ENCODE measurements at regions not wholly inside any gene's neighbourhood (a gene's known extent, or its start where the extent isn't known, plus 50 kb on each side); places are given as distances from the start of the nearest gene placed in this dataset.
A peak's percentile ranks its signal among the peaks of the same experiment; 100 is the strongest.

DNA sequence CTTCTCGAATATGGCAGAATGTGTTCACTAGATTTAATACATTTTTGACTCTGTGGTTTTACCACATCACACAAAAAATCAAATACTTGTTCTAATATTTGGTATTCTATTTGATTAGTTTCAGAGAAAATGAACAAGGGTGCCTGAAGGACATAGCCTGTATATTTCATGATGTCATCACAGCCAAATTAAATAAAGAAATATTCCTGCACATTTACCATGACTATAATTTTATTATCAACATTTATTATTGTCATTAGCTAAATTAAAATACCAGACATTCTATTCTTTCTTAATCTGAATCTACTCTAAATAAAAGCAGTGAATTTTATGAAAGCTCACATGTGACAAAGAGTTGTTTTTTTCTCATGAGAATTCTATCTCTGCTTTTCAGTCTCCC is 980.5 kb downstream of the PCDH18 start:
- DNase-seq = no peak

DNA sequence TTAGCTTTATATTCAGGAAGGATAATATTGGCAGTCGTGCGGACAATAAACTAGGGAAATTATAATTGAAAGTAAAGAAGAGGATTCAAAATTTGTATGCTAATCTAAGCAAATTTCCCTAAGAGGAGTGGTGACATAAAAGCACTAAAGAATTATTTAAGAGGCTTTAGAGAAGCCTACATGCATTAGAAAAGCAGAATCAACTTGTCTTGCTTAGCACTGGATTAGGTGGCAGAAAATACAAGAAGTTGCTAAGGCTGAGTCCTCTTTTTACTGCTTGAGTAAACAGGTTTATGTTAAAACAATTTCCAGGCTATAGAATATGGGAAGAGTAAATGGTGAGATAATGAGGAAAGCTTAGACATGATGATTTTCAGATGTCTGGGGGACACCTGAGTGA is 991.5 kb downstream of the PCDH18 start:
- no peak for DNase-seq

DNA sequence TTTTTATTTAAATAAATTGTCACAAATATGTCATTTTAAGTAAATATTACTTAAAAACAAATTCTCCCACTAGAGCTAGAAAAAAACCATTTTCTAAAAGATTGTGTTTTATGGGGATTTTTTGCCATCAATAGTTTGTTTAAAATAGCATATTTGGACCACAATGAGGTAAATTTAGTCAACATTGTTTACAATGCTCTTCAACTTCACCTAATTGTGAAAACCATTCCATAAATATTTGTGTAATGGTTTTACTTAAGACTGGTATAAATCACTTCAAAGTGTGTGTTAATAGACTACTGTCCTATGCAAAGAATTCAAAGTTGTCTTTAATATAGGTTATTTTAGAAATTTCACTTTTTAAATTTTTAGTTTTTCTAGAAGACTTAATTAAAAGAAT is 1004.2 kb downstream of the PCDH18 start:
- peak; percentile 11 to 25 for DNase-seq

- DNase-seq = no peak
These were observed 1005.8 kb downstream of the PCDH18 start for GRCh38 chr4:136526517-136526916.

GRCh38 chr4:136524039-136524438 is 1008.3 kb downstream of the PCDH18 start:
- no peak for DNase-seq

- DNase-seq = no peak
These were observed 1015.9 kb downstream of the PCDH18 start for GRCh38 chr4:136516371-136516770.

DNA sequence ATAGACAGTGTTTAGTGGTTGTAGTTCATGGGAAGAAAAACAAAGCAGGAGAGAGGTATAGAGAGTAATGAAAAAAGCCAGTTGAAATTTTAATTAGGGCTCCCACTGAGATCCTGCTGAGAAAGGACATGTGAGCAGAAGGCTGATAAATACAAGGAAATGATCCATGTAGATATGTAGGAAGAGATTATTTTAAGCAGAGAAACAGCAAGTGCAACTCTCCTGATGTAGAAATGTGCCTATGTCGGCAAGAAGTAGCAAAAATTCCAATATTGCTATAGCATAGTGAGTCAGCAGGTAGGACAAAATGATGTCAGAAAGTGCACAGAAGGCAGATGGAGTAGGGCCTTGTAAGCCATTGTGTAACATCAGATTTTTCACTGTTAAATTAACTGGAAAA is 1027.3 kb downstream of the PCDH18 start:
- DNase-seq = no peak

DNA sequence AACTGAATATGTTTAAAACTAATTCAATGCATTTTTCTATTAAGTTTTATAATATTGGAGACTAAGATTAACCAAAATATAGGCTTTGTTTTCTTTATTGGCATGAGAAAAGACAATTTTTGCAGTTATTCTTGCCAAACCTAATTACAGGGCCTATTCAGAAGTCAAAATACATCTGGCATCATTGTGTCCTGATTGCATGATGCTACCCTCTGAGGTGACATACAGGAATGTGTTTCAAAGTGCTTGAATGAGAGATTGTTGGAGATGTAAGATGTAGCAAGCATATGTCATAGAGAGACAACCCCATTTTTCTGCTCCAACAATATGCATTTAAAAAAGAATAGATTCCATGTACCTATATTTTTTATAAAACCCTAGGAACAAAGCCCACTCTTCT is 1036.4 kb downstream of the PCDH18 start:
- no peak for DNase-seq

DNA sequence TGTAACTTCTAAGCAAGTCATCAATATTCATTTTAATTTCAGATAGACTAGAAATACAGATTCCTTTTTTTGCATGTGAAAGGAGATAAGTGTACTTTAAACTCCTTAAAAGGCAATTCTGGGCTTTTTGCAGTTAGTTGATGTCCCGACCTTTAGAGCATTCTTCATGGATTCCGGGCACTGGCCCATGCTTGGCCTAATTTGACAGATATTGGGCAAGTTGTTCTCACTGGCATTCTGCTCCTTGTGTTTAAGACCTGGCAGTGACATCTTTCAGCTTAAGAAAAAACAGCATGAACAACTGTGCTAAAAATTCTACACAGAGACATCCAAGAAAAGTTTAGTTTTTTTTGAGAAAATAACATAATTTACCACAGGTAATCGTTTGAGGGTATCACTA is 1037.2 kb downstream of the PCDH18 start:
- peak; percentile 5 to 14 for DNase-seq

- DNase-seq = no peak
These were observed 1043.2 kb downstream of the PCDH18 start for GRCh38 chr4:136489101-136489500.

DNA sequence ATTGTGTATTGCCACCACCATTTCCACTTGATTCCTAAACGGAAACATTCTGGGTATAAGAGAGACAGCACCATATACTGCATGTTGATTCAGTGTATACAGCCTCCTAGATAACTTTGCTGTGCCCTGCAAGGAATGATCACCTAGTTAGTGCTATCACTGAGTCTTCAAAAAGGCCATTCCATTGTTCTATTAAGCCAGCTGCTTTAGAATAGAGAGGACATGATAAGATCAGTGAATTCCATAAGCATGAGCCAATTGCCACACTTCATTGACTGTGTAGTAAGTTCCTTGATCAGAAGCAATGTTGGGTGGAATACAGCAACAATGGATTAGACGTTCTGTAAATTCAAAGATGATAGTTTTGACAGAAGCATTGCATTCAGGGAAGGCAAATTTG is 1047.3 kb downstream of the PCDH18 start:
- no peak for DNase-seq

GRCh38 chr4:136476753-136477152 is 1055.5 kb downstream of the PCDH18 start:
- no peak for DNase-seq

DNA sequence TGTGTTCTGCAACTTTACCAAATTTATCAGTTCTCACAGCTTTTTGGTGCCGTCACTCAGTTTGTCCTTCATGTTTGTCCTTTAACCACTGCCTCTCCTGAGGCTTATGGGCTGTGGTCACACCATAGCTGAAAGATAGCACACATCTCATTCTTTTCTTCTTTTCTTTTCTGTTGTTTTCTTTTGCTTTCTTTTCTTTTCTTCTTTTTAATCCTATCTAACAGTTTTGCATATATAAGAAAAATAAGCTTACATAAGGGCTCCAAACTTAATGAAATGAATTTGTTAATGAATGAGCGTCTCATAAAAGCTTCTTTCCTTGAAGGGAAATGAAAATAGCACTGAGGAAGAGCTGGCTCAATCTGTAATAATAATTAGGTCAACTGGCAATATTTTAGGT is 1061.2 kb downstream of the PCDH18 start:
- no peak for DNase-seq

DNA sequence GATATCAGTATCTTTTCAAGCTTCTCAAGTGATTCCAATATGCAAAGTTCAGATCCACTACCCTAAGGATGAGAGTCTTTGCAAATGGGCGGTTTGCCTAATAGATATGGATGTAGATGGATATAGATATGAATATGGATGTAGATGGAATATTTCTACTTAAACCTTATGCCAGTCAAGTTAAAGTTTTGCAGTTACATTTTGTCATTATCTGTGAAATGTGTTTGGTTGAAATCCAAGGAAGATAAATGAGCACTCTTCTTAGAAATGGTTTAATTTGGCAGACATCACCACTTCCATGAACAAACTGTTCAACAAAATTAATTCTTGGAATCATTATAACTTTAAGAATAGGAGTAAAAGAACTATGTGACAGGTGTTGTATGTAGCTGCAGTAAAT is 1066.6 kb downstream of the PCDH18 start:
- DNase-seq = no peak

GRCh38 chr4:136463941-136464340 is 1068.4 kb downstream of the PCDH18 start:
- DNase-seq = no peak

DNA sequence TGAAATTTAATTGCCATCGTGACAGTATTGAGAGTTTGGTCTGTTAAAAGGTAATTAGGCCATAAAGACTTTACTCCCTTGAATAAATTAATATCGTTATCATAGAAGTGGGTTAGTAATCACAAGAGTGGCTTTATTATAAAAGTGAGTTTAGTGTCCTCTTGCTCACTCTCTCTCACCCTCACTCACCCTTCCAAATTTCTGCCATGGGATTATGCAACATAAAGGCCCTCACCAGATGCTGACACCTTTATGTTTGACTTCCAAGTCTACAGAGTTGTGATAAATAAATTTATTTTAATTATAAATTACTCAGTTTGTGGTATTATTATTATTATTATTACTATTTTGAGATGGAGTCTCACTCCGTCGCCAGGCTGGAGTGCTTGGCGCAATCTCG is 1070.8 kb downstream of the PCDH18 start:
- DNase-seq = no peak

GRCh38 chr4:136458326-136458725 is 1074.0 kb downstream of the PCDH18 start:
- DNase-seq = no peak

GRCh38 chr4:136457577-136457976 is 1074.7 kb downstream of the PCDH18 start:
- DNase-seq = no peak

- no peak for DNase-seq
These were observed 1075.3 kb downstream of the PCDH18 start for GRCh38 chr4:136457004-136457403.

GRCh38 chr4:136443006-136443405 is 1089.3 kb downstream of the PCDH18 start:
- no peak for DNase-seq

DNA sequence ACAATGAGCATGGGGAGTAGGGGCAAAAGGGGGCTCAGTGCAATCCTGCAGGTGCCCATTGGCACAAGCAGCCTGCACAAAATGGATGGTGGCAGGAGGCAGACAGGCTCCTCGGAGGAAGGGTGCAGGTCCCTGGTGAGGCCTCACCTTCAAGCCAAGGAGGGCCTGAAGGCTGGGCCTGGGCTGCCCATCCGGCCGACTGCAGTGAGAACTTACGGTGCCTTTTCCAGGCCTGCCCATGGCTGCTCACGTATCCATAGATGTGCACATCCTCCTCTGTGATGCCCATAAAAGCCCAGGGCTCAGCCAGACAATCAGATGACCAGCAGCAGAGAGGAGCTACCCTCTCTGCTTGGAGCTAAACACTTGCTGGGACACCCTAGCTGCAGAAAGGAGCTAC is 1089.8 kb downstream of the PCDH18 start:
- DNase-seq = no peak

DNA sequence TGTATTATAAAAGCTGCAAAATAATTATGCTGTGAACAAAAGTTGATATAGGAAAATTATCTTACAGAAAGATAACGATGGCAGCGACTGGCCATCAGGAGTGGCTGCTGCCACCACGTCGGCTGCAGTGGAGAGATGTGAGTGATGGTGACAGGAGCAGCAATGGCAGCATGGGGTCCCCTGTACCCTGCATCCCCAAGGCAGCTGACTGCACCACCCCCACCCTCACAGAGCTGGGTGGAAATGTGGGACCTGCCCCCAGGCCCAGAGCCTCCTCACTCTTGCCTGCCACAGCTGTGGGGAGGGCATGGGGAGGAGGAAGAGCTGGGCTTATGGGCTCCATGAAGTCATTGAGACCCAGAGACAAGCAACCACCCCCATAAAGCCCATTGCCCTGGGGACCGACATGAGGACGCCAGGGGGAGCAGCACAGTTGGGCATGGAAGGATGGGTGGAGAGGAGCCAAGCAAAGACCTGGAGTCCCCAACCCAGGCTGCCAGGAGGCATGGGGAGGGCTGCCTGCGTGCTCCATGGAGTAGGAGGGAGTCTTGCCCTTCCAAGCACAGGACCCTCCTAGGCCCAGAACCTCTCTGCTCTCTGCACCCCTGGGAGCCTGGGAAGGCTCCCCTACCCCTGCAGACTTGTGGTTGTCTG is 1090.5 kb downstream of the PCDH18 start:
- DNase-seq = no peak

- no peak for DNase-seq
These were observed 1093.6 kb downstream of the PCDH18 start for GRCh38 chr4:136438645-136439044.

GRCh38 chr4:136424052-136424451 is 1108.2 kb downstream of the PCDH18 start:
- no peak for DNase-seq

DNA sequence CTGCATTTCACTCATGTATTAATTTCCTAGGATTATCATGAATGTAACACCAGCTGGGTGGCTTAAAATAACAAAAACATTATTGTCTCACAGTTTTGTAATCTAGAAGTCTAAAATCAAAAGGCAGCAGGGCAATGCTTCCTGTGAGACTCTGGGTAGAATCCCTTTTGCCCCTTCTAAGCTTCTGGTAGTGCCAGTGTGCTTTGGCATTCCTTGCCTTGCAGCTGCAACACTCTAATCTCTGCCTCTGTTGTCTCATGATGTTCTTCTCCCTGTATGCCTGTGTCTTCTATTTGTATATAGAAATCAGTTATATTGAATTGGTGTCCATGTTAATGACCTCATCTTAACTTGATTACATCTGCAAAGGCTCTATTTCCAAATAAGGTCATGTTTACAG is 1117.3 kb downstream of the PCDH18 start:
- no peak for DNase-seq

Data from right lung (tissue), 2 donors.